ENCODE measurements at regions not wholly inside any gene's neighbourhood (a gene's known extent, or its start where the extent isn't known, plus 50 kb on each side); places are given as distances from the start of the nearest gene placed in this dataset.

GRCh38 chr6:168183613-168183970 is 104.6 kb upstream of the FRMD1 start:
- H3K27ac Mint-ChIP-seq (ENCODE audit: unreplicated experiment) = no peak overlapping the region
- DNase-seq (ENCODE audit: extremely low spot score, unreplicated experiment) = peak; percentile 13
- H3K4me3 Mint-ChIP-seq (ENCODE audit: unreplicated experiment) = no peak overlapping the region
- H3K27me3 Mint-ChIP-seq (ENCODE audit: unreplicated experiment) = no peaks in the 10 kb centered on the region
- H3K9me3 Mint-ChIP-seq (ENCODE audit: unreplicated experiment) = no peaks in the 10 kb centered on the region
- no peaks in the 10 kb centered on the region for H3K36me3 Mint-ChIP-seq (ENCODE audit: unreplicated experiment)
- H3K4me1 Mint-ChIP-seq (ENCODE audit: unreplicated experiment) = no peaks in the 10 kb centered on the region
- no peak for TF ChIP-seq CTCF (IDR thresholded peaks at IDR 0.05)

GRCh38 chr6:168182908-168183612 is 104.0 kb upstream of the FRMD1 start:
- no peaks in the 10 kb centered on the region for H3K36me3 Mint-ChIP-seq (ENCODE audit: unreplicated experiment)
- no peak for TF ChIP-seq CTCF (IDR thresholded peaks at IDR 0.05)
- peak; percentile 59 for DNase-seq (ENCODE audit: extremely low spot score, unreplicated experiment)
- no peaks in the 10 kb centered on the region for H3K27me3 Mint-ChIP-seq (ENCODE audit: unreplicated experiment)
- H3K9me3 Mint-ChIP-seq (ENCODE audit: unreplicated experiment) = no peaks in the 10 kb centered on the region
- no peak overlapping the region for H3K4me3 Mint-ChIP-seq (ENCODE audit: unreplicated experiment)
- H3K27ac Mint-ChIP-seq (ENCODE audit: unreplicated experiment) = no peak overlapping the region
- H3K4me1 Mint-ChIP-seq (ENCODE audit: unreplicated experiment) = no peaks in the 10 kb centered on the region

- Mint-ChIP-seq H3K36me3 (ENCODE audit: unreplicated experiment) (no peaks in the 10 kb centered on the region), H3K4me1 (ENCODE audit: unreplicated experiment) (no peaks in the 10 kb centered on the region), H3K27ac (ENCODE audit: unreplicated experiment) (no peak overlapping the region), H3K4me3 (ENCODE audit: unreplicated experiment) (no peak overlapping the region), H3K9me3 (ENCODE audit: unreplicated experiment) (no peaks in the 10 kb centered on the region), H3K27me3 (ENCODE audit: unreplicated experiment) (peaks cover 3% of the 10 kb centered on the region)
- TF ChIP-seq CTCF (IDR thresholded peaks at IDR 0.05) = no peak
- DNase-seq (ENCODE audit: extremely low spot score, unreplicated experiment) = peak; percentile 54
Measured at GRCh38 chr6:168182366-168182765, 103.4 kb upstream of the FRMD1 start.

DNA sequence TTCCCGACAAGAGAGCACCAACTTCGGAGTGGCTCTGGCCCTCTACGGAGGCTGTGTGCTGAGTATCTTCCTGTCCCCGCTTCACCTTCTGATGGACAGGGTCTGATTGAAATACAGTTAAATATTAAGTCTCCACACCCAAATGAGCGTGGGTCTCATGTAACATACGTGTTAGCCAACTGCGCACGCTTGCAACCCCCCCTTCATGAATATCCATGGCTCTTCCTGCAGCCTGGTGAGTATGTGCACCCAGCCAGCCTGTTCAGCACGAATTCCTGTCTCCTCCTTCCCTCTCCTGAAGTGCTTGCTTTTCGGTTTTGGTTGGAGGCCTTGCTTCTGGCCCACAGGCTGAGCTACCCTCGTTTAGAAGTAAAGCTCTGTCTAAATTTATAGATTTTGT is 102.9 kb upstream of the FRMD1 start:
- Mint-ChIP-seq H3K27ac (ENCODE audit: unreplicated experiment) (no peak overlapping the region), H3K9me3 (ENCODE audit: unreplicated experiment) (no peaks in the 10 kb centered on the region), H3K4me3 (ENCODE audit: unreplicated experiment) (no peak overlapping the region), H3K36me3 (ENCODE audit: unreplicated experiment) (no peaks in the 10 kb centered on the region), H3K4me1 (ENCODE audit: unreplicated experiment) (no peaks in the 10 kb centered on the region), H3K27me3 (ENCODE audit: unreplicated experiment) (peaks cover 3% of the 10 kb centered on the region)
- TF ChIP-seq CTCF (IDR thresholded peaks at IDR 0.05) = no peak
- peak; percentile 62 for DNase-seq (ENCODE audit: extremely low spot score, unreplicated experiment)

DNA sequence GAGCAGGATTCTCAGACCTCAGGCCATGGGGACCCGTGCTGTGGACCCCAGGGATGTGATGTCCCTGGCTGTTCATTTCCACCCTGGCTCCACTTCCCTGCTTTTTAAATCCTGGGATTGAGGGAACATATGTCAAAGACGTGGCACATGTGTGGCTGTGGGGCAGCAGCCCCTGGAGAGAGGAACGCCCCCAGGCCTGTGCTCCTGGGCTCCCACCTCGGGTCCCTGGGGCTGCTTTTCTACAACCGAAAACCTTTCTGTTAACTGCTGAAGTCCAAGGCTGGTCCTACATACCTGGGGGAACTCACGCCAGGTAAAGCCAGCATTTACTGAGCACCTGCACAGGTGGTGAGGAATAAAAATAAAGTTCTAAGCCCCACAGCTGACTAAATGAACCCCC is 102.3 kb upstream of the FRMD1 start:
- peak; percentile 68 for DNase-seq (ENCODE audit: extremely low spot score, unreplicated experiment)
- Mint-ChIP-seq H3K36me3 (ENCODE audit: unreplicated experiment) (no peaks in the 10 kb centered on the region), H3K27me3 (ENCODE audit: unreplicated experiment) (peaks cover 3% of the 10 kb centered on the region), H3K4me1 (ENCODE audit: unreplicated experiment) (no peaks in the 10 kb centered on the region), H3K9me3 (ENCODE audit: unreplicated experiment) (no peaks in the 10 kb centered on the region), H3K4me3 (ENCODE audit: unreplicated experiment) (no peak overlapping the region), H3K27ac (ENCODE audit: unreplicated experiment) (no peak overlapping the region)
- no peak for TF ChIP-seq CTCF (IDR thresholded peaks at IDR 0.05)
